ENCODE measurements at regions not wholly inside any gene's neighbourhood (a gene's known extent, or its start where the extent isn't known, plus 50 kb on each side); places are given as distances from the start of the nearest gene placed in this dataset.

DNA sequence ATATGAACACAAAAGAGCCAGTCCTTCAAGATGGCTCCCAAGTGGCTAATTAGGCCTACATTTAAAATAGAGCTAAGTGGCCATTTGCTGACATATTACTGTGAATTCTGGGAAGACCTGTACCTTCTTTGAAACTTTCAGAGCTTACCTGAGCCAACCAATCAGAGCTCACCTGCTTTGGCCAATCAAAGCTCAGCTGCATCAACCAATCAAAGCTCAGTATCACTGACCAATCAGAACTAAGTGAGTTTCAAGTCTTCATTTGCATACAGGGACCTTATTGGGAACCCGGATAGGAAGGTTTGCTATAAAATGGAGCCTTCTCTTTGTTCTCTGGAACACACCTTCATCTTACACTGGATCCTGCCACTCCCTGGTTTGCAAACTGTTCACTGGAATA lies 63.7 kb downstream of the FOXL1 start:
- TF ChIP-seq, protein P1, sequence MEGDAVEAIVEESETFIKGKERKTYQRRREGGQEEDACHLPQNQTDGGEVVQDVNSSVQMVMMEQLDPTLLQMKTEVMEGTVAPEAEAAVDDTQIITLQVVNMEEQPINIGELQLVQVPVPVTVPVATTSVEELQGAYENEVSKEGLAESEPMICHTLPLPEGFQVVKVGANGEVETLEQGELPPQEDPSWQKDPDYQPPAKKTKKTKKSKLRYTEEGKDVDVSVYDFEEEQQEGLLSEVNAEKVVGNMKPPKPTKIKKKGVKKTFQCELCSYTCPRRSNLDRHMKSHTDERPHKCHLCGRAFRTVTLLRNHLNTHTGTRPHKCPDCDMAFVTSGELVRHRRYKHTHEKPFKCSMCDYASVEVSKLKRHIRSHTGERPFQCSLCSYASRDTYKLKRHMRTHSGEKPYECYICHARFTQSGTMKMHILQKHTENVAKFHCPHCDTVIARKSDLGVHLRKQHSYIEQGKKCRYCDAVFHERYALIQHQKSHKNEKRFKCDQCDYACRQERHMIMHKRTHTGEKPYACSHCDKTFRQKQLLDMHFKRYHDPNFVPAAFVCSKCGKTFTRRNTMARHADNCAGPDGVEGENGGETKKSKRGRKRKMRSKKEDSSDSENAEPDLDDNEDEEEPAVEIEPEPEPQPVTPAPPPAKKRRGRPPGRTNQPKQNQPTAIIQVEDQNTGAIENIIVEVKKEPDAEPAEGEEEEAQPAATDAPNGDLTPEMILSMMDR (conservative IDR thresholded peaks at IDR 0.05 in 1 of 2, IDR thresholded peaks at IDR 0.05 in 1 of 2; ENCODE audit: low read depth in 1 of 2, low read length in 2 of 2) = no peak
- TF ChIP-seq EZH2 (IDR thresholded peaks at IDR 0.05; ENCODE audit: low read length, missing control alignments) = no peak
- DNase-seq (ENCODE audit: low read depth in 2 of 2) = no peak
- H3K4me1 ChIP-seq (ENCODE audit: control insufficient read depth, extremely low read depth, insufficient read depth, low read length) = no peaks in the 10 kb centered on the region

DNA sequence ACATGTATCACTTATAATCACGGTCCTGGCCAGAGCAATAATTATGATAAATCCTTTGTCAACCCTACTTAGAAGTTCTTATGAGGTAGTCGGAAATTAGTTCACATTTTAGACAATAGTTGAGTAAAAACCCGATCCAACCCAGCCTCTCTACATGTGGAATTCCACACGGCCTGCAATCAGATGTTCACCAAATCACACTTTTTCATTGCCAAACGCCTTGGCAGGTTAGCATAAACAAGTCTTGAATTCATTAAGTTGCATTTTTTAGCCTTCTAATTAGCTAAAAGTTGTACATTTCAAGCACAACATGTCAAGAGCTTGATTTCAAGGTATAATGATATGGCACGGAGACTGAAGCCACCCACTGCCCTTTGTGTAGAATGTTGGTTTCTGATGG lies 65.3 kb downstream of the FOXL1 start:
- peaks cover 6% of the 10 kb centered on the region for H3K27me3 ChIP-seq (ENCODE audit: control insufficient read depth, insufficient read depth, low read length)
- H3K36me3 ChIP-seq (ENCODE audit: control insufficient read depth, insufficient read depth, low read length) = no peaks in the 10 kb centered on the region
- no peak for DNase-seq (ENCODE audit: low read depth in 2 of 2)

More for the DNA sequence above, 63.7 kb downstream of the FOXL1 start:
- Histone ChIP-seq H3K9me3 (ENCODE audit: control insufficient read depth, insufficient read depth, low read depth, low read length) (no peaks in the 10 kb centered on the region), H3K36me3 (ENCODE audit: control insufficient read depth, insufficient read depth, low read length) (no peaks in the 10 kb centered on the region), H3K27ac (ENCODE audit: insufficient read depth, low read length) (no peak overlapping the region), H3K27me3 (ENCODE audit: control insufficient read depth, insufficient read depth, low read length) (peaks cover 2% of the 10 kb centered on the region), H4K20me1 (ENCODE audit: control insufficient read depth, extremely low read depth, insufficient read depth, low read length) (no peaks in the 10 kb centered on the region), H3K79me2 (ENCODE audit: control insufficient read depth, insufficient read depth, low read length) (no peaks in the 10 kb centered on the region), H3K9ac (ENCODE audit: insufficient read depth, low read length) (no peak overlapping the region), H3K4me2 (ENCODE audit: extremely low read depth, insufficient read depth, low read length) (no peak overlapping the region), H2AFZ (ENCODE audit: low read length) (no peak overlapping the region), H3K4me3 (replicated peaks in 1 of 4; ENCODE audit: control extremely low read depth in 1 of 4, insufficient read depth in 1 of 4, low read depth in 3 of 4, low read length in 4 of 4) (no peak overlapping the region)

DNA sequence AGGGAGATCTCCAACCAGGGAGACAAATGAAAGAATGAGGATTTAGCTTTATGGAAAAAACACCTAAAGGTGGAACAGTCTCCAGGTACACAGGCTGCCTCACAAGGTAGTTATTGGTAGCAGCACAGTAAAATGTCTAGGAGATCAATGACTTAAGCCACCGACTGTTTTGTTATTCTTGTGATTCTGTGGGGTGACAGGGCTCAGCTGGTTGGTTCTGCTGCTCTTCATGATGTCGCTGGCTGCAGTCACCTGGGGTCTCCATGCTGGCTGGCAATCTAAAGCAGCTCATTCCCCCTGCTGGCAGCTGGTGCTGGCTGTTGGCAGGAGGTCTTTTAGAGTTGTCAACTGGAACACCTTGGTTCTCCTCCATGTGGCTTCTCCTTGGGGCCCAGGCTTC lies 69.2 kb downstream of the FOXL1 start:
- Histone ChIP-seq H3K4me1 (ENCODE audit: control insufficient read depth, extremely low read depth, insufficient read depth, low read length) (no peaks in the 10 kb centered on the region), H3K27ac (ENCODE audit: insufficient read depth, low read length) (no peak overlapping the region), H2AFZ (ENCODE audit: low read length) (no peak overlapping the region), H3K4me3 (replicated peaks in 1 of 4; ENCODE audit: control extremely low read depth in 1 of 4, insufficient read depth in 1 of 4, low read depth in 3 of 4, low read length in 4 of 4) (no peak overlapping the region), H3K79me2 (ENCODE audit: control insufficient read depth, insufficient read depth, low read length) (no peaks in the 10 kb centered on the region), H3K27me3 (ENCODE audit: control insufficient read depth, insufficient read depth, low read length) (peaks cover 4% of the 10 kb centered on the region), H3K9me3 (ENCODE audit: control insufficient read depth, insufficient read depth, low read depth, low read length) (no peaks in the 10 kb centered on the region), H4K20me1 (ENCODE audit: control insufficient read depth, extremely low read depth, insufficient read depth, low read length) (no peaks in the 10 kb centered on the region), H3K4me2 (ENCODE audit: extremely low read depth, insufficient read depth, low read length) (no peak overlapping the region), H3K9ac (ENCODE audit: insufficient read depth, low read length) (no peak overlapping the region), H3K36me3 (ENCODE audit: control insufficient read depth, insufficient read depth, low read length) (no peaks in the 10 kb centered on the region)
- no peak for TF ChIP-seq EZH2 (IDR thresholded peaks at IDR 0.05; ENCODE audit: low read length, missing control alignments)
- TF ChIP-seq, protein P1 (conservative IDR thresholded peaks at IDR 0.05 in 1 of 2, IDR thresholded peaks at IDR 0.05 in 1 of 2; ENCODE audit: low read depth in 1 of 2, low read length in 2 of 2) = no peak
- no peak for DNase-seq (ENCODE audit: low read depth in 2 of 2)

More for the DNA sequence above, 65.3 kb downstream of the FOXL1 start:
- no peak for TF ChIP-seq EZH2 (IDR thresholded peaks at IDR 0.05; ENCODE audit: low read length, missing control alignments)
- TF ChIP-seq, protein P1 (conservative IDR thresholded peaks at IDR 0.05 in 1 of 2, IDR thresholded peaks at IDR 0.05 in 1 of 2; ENCODE audit: low read depth in 1 of 2, low read length in 2 of 2) = no peak
- H3K4me1 ChIP-seq (ENCODE audit: control insufficient read depth, extremely low read depth, insufficient read depth, low read length) = no peaks in the 10 kb centered on the region
- H3K4me2 ChIP-seq (ENCODE audit: extremely low read depth, insufficient read depth, low read length) = no peak overlapping the region
- no peaks in the 10 kb centered on the region for H4K20me1 ChIP-seq (ENCODE audit: control insufficient read depth, extremely low read depth, insufficient read depth, low read length)
- no peak overlapping the region for H2AFZ ChIP-seq (ENCODE audit: low read length)
- H3K9me3 ChIP-seq (ENCODE audit: control insufficient read depth, insufficient read depth, low read depth, low read length) = no peaks in the 10 kb centered on the region
- H3K4me3 ChIP-seq (replicated peaks in 1 of 4; ENCODE audit: control extremely low read depth in 1 of 4, insufficient read depth in 1 of 4, low read depth in 3 of 4, low read length in 4 of 4) = no peak overlapping the region
- no peaks in the 10 kb centered on the region for H3K79me2 ChIP-seq (ENCODE audit: control insufficient read depth, insufficient read depth, low read length)
- no peak overlapping the region for H3K27ac ChIP-seq (ENCODE audit: insufficient read depth, low read length)
- H3K9ac ChIP-seq (ENCODE audit: insufficient read depth, low read length) = no peak overlapping the region
